HEK293 (cell line): ENCODE measurements at regions not wholly inside any gene's neighbourhood (a gene's known extent, or its start where the extent isn't known, plus 50 kb on each side); places are given as distances from the start of the nearest gene placed in this dataset.

Experiments
- CTCF ChIA-PET: fragments of 350-600 bp; formaldehyde crosslinking; extraction: SDS; loops from one replicate; lab custom pipeline; 2021; ENCODE audit warnings: antibody characterized with exemption; lab: Yijun Ruan, JAX
- POLR2A ChIA-PET: fragments of 300-600 bp; formaldehyde crosslinking; extraction: SDS; loops from one replicate; lab custom pipeline; 2020; ENCODE audit warnings: antibody characterized with exemption, inconsistent platforms; lab: Yijun Ruan, JAX
- H3K27ac ChIP-seq: fragments of 200-500 bp; sonication (Bioruptor generic); 2 replicates; pipeline ENCODE4 v1.5.1; 2014; ENCODE audit warnings: low read depth, low read length, control low read depth, inconsistent platforms; ENCODE audit errors: extremely low read depth
- H3K36me3 ChIP-seq, 2 experiments: fragments of 200-500 bp in 1 of 2; sonication (Bioruptor generic) in 1 of 2; 1 replicate in 1 of 2; 2 replicates in 1 of 2; pipeline ENCODE4 v1.5.1; 2014 to 2017; ENCODE audit warnings: inconsistent platforms in 2 of 2, low read length in 2 of 2; ENCODE audit not compliant: control insufficient read depth in 2 of 2, insufficient read depth in 1 of 2
- H3K4me1 ChIP-seq: fragments of 200-500 bp; sonication (Bioruptor generic); 2 replicates; pipeline ENCODE4 v1.5.1; 2014; ENCODE audit warnings: mild to moderate bottlenecking, low read length, inconsistent platforms; ENCODE audit not compliant: control insufficient read depth, insufficient read depth
- H3K4me3 ChIP-seq: 2 replicates; pipeline ENCODE4 v1.5.1; 2011; ENCODE audit warnings: low read depth, mild to moderate bottlenecking, control low read depth, low read length, moderate library complexity
- H3K9me3 ChIP-seq: fragments of 200-500 bp; sonication (Bioruptor generic); 2 replicates; pipeline ENCODE4 v1.5.1; 2014; ENCODE audit warnings: low read depth, low read length, inconsistent platforms; ENCODE audit not compliant: control insufficient read depth, insufficient read depth
- AEBP2 ChIP-seq: fragments of 450-650 bp; formaldehyde crosslinking; IDR thresholded peaks from 2 replicates; pipeline ENCODE4 v1.5.1; 2016; ENCODE audit warnings: missing biosample characterization, missing genetic modification characterization, borderline replicate concordance
- BCL11B ChIP-seq: fragments of 450-650 bp; formaldehyde crosslinking; IDR thresholded peaks from 2 replicates; pipeline ENCODE4 v1.5.1; 2016; ENCODE audit warnings: low read depth, missing biosample characterization, missing genetic modification characterization
- FEZF1 ChIP-seq: fragments of 450-650 bp; formaldehyde crosslinking; IDR thresholded peaks from 2 replicates; pipeline ENCODE4 v1.5.1; 2016; ENCODE audit warnings: missing biosample characterization, missing genetic modification characterization
- KLF17 ChIP-seq: fragments of 450-650 bp; formaldehyde crosslinking; IDR thresholded peaks from 2 replicates; pipeline ENCODE4 v1.5.1; 2016; ENCODE audit warnings: missing biosample characterization, missing genetic modification characterization
- PRDM2 ChIP-seq: fragments of 450-650 bp; formaldehyde crosslinking; IDR thresholded peaks from 2 replicates; pipeline ENCODE4 v1.5.1; 2016; ENCODE audit warnings: missing biosample characterization, missing genetic modification characterization, borderline replicate concordance
- SP7 ChIP-seq: fragments of 450-650 bp; formaldehyde crosslinking; IDR thresholded peaks from 2 replicates; pipeline ENCODE4 v1.5.1; 2016; ENCODE audit warnings: missing biosample characterization, missing genetic modification characterization
- ZBTB1 ChIP-seq: fragments of 450-650 bp; formaldehyde crosslinking; IDR thresholded peaks from 2 replicates; pipeline ENCODE4 v1.5.1; 2016; ENCODE audit warnings: missing biosample characterization, missing genetic modification characterization
- ZNF112 ChIP-seq: fragments of 450-650 bp; formaldehyde crosslinking; IDR thresholded peaks from 2 replicates; pipeline ENCODE4 v1.5.0; 2017; ENCODE audit warnings: missing biosample characterization, missing genetic modification characterization
- ZNF175 ChIP-seq: fragments of 450-650 bp; formaldehyde crosslinking; IDR thresholded peaks from 2 replicates; pipeline ENCODE4 v1.5.1; 2016; ENCODE audit warnings: missing biosample characterization, missing genetic modification characterization
- ZNF221 ChIP-seq: fragments of 450-650 bp; formaldehyde crosslinking; IDR thresholded peaks from 2 replicates; pipeline ENCODE4 v1.5.1; 2017; ENCODE audit warnings: missing biosample characterization, missing genetic modification characterization, borderline replicate concordance
- ZNF280C ChIP-seq: fragments of 450-650 bp; formaldehyde crosslinking; IDR thresholded peaks from 2 replicates; pipeline ENCODE4 v1.5.1; 2016; ENCODE audit warnings: missing biosample characterization, missing genetic modification characterization
- ZNF362 ChIP-seq: fragments of 450-650 bp; formaldehyde crosslinking; IDR thresholded peaks from 2 replicates; pipeline ENCODE4 v1.5.1; 2016; ENCODE audit warnings: missing biosample characterization, missing genetic modification characterization
- ZNF433 ChIP-seq: fragments of 450-650 bp; formaldehyde crosslinking; IDR thresholded peaks from 2 replicates; pipeline ENCODE4 v1.5.1; 2016; ENCODE audit warnings: missing biosample characterization, missing genetic modification characterization, low read depth
- ZNF473 ChIP-seq: fragments of 450-650 bp; formaldehyde crosslinking; IDR thresholded peaks from 2 replicates; pipeline ENCODE4 v1.5.1; 2017; ENCODE audit warnings: missing biosample characterization, missing genetic modification characterization
- ZNF529 ChIP-seq: fragments of 450-650 bp; formaldehyde crosslinking; IDR thresholded peaks from 2 replicates; pipeline ENCODE4 v1.5.1; 2017; ENCODE audit warnings: missing genetic modification characterization, missing biosample characterization; ENCODE audit not compliant: insufficient replicate concordance
- ZNF596 ChIP-seq: fragments of 450-650 bp; IDR thresholded peaks from 2 replicates; pipeline ENCODE4 v1.5.0; 2018; ENCODE audit warnings: missing biosample characterization, mild to moderate bottlenecking, missing genetic modification characterization, moderate library complexity
- ZNF600 ChIP-seq: fragments of 450-650 bp; formaldehyde crosslinking; IDR thresholded peaks from 2 replicates; pipeline ENCODE4 v1.5.1; 2016; ENCODE audit warnings: missing biosample characterization, missing genetic modification characterization
- ZNF639 ChIP-seq: fragments of 450-650 bp; formaldehyde crosslinking; IDR thresholded peaks from 2 replicates; pipeline ENCODE4 v1.5.1; 2016; ENCODE audit warnings: missing biosample characterization, missing genetic modification characterization
- ZNF660 ChIP-seq: fragments of 450-650 bp; IDR thresholded peaks from 2 replicates; pipeline ENCODE4 v1.5.1; 2018; ENCODE audit warnings: missing biosample characterization, mild to moderate bottlenecking, missing genetic modification characterization
- ZNF837 ChIP-seq: fragments of 450-650 bp; formaldehyde crosslinking; IDR thresholded peaks from 2 replicates; pipeline ENCODE4 v1.5.1; 2016; ENCODE audit warnings: missing biosample characterization, missing genetic modification characterization

- TF ChIP-seq ZNF362 (tag by site-specific recombination) (no peak), ZNF639 (tag by site-specific recombination) (no peak), ZNF529 (tag by site-specific recombination) (no peak)
- TF ChIP-seq, all 188 proteins: peak for 0
Measured at GRCh38 chr10:78617115-78617514, 451.7 kb upstream of the ZMIZ1 start (continued).

- TF ChIP-seq ZNF280C (tag by site-specific recombination), result no peak
- TF ChIP-seq ZNF660 (tag by site-specific recombination), result no peak
- TF ChIP-seq ZNF175 (tag by site-specific recombination), result no peak
- TF ChIP-seq KLF17, result no peak
- POLR2A ChIA-PET, result no interaction called here
- CTCF ChIA-PET, result interaction anchor here (1.2 kb wide), 1 partner anchor 12 kb away, joined by 5 read pairs; no protein-coding TSS in a partner anchor
Measured at GRCh38 chr10:78617631-78618030, 451.1 kb upstream of the ZMIZ1 start.

GRCh38 chr10:78618050-78618449 is 450.7 kb upstream of the ZMIZ1 start:
- Histone ChIP-seq H3K4me1 (no peaks in the 10 kb centered on the region; the same call in 1 of the 2 replicates), H3K27ac (no peak overlapping the region), H3K36me3 (no peaks in the 10 kb centered on the region), H3K9me3 (no peaks in the 10 kb centered on the region), H3K4me3 (no peak overlapping the region)
- ChIA-PET POLR2A (no interaction called here), CTCF (interaction anchor here (1.2 kb wide), 1 partner anchor 12 kb away, joined by 5 read pairs; no protein-coding TSS in a partner anchor)
- TF ChIP-seq ZNF473 (tag by site-specific recombination), result no peak
- no peak for TF ChIP-seq ZNF221 (tag by site-specific recombination)
- TF ChIP-seq BCL11B (tag by site-specific recombination), result no peak
- TF ChIP-seq ZNF596 (tag by site-specific recombination), result no peak
- TF ChIP-seq AEBP2 (tag by site-specific recombination), result no peak
- TF ChIP-seq PRDM2 (tag by site-specific recombination), result no peak
- no peak for TF ChIP-seq ZNF600 (tag by site-specific recombination)
- no peak for TF ChIP-seq ZNF112
- TF ChIP-seq ZNF433, result no peak
- no peak for TF ChIP-seq ZBTB1 (tag by site-specific recombination)
- no peak for TF ChIP-seq SP7
- TF ChIP-seq ZNF837, result no peak
- TF ChIP-seq FEZF1 (tag by site-specific recombination), result no peak

More at GRCh38 chr10:78617631-78618030, 451.1 kb upstream of the ZMIZ1 start:
- no peak overlapping the region for H3K4me3 ChIP-seq
- H3K36me3 ChIP-seq, result no peaks in the 10 kb centered on the region
- H3K4me1 ChIP-seq, result no peaks in the 10 kb centered on the region; the same call in 1 of the 2 replicates
- no peak overlapping the region for H3K27ac ChIP-seq
- H3K9me3 ChIP-seq, result no peaks in the 10 kb centered on the region
